D721Med (cell line): ENCODE measurements at regions not wholly inside any gene's neighbourhood (a gene's known extent, or its start where the extent isn't known, plus 50 kb on each side); places are given as distances from the start of the nearest gene placed in this dataset.

Experiments
- DNase-seq: peaks from one replicate; pipeline ENCODE4 v3.0.0; 2011; ENCODE audit warnings: low spot score; ENCODE audit not compliant: insufficient read length
- FAIRE-seq: peaks from 2 replicates; lab custom pipeline; 2011; peaks lifted over from hg19 to GRCh38; lab: Jason Lieb, UNC
- TF ChIP-seq, protein P1 (sequence below): IDR thresholded peaks from 2 replicates; pipeline ENCODE4 v1.5.1; 2012; ENCODE audit warnings: mild to moderate bottlenecking, control low read depth; ENCODE audit not compliant: insufficient read depth; ENCODE audit errors: missing control alignments

DNA sequence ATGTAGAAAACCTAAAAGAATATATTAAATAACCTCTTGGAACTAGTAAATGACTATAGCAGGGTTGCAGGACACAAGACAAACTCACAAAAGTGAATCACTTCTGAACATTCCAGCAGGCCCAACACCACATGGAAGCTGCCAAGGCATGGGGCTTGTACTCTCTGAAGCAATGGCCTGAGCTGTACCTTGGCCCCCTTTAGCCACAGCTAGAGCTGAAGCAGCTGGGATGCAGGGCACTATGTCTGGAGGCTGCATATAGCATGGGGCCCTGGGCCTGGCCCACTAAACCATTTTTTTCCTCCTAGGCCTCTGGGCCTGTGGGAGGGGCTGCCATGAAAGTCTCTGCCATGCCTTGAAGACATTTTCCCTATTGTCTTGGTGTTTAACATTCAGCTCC lies 1067.3 kb downstream of the LRFN5 start:
- no peak for FAIRE-seq
- no peak for DNase-seq
- TF ChIP-seq, protein P1, sequence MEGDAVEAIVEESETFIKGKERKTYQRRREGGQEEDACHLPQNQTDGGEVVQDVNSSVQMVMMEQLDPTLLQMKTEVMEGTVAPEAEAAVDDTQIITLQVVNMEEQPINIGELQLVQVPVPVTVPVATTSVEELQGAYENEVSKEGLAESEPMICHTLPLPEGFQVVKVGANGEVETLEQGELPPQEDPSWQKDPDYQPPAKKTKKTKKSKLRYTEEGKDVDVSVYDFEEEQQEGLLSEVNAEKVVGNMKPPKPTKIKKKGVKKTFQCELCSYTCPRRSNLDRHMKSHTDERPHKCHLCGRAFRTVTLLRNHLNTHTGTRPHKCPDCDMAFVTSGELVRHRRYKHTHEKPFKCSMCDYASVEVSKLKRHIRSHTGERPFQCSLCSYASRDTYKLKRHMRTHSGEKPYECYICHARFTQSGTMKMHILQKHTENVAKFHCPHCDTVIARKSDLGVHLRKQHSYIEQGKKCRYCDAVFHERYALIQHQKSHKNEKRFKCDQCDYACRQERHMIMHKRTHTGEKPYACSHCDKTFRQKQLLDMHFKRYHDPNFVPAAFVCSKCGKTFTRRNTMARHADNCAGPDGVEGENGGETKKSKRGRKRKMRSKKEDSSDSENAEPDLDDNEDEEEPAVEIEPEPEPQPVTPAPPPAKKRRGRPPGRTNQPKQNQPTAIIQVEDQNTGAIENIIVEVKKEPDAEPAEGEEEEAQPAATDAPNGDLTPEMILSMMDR = no peak

DNA sequence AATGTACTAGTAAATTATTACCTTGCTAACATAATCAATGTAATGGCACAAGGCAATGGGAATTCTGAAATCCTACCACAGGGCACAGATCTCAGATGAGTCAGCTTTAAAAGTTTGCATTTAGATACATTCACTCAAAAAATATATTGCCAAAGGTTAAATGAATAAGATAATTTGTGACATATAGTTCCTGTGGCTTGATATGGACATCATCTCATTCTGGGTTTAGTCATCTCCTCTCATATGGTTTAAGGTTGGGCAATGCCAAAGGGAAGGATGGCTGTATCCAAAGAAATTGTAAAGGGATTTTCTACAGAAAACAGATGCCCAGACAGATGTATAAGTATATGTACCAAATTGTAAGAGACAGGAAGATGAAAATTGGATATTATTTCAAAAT lies 1065.0 kb downstream of the LRFN5 start:
- TF ChIP-seq, protein P1 = no peak
- FAIRE-seq (no peak), DNase-seq (no peak)

DNA sequence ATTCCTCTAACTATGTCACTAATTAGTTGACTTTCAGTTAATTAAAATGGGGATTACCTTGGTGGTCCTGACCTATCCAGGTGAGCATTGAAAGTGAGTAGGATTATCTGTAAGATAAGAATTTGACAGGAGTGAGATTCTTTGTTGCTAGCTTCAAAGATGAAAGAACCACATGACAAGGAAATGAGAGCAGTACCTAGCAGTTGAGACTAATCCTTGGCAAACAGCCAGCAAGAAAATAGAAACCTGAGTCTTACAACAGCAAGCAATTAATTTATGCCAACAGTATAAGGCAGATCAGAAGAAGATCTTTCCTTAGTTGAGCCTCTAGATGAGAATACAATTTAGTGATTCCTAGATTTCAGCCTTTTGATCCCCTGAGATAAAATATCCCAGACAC lies 1058.4 kb downstream of the LRFN5 start:
- DNase-seq = no peak
- peak; percentile 38 for FAIRE-seq

DNA sequence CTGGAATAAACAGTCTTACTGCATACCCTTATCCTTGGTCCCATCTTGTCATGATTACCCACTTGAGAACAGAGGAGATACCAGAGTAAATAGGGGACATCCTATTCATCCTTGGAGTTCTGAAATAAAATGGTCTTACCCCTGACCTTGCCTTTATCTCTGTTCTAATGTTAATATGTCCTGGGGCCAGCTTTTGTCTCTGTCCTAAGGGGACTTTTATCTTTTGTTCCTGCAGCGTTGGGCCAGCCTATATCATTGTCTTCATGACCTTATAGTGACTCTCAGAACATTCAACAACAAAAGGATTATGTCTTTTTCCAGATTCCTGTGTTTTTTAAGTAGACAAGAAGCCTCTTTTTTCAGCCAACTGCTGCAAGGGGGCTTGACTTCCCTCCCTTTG lies 1057.5 kb downstream of the LRFN5 start:
- TF ChIP-seq, protein P1 = no peak
- FAIRE-seq = no peak

More for the DNA sequence above, 1058.4 kb downstream of the LRFN5 start:
- TF ChIP-seq, protein P1 = no peak

DNA sequence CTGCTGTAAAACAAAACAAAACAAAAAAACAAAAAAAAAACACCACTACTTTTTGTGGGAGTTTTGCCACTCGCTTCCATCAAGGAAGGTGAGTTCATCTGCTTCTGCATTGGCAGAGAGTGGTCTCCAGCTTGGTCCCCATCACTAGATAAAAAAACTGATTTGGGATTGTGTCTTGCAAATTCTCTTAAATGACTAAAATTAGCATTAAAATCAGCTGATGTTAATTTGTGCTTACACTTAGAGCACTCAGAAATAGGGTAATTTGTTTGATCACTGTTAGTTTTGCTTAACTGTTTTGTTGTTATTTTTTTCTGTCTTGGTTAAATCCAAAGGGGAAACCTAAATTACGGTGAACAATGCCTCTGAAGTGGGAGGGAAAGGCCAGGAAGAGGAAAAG lies 1048.0 kb downstream of the LRFN5 start:
- FAIRE-seq (no peak), DNase-seq (no peak)
- TF ChIP-seq, protein P1 = no peak

More for the DNA sequence above, 1057.5 kb downstream of the LRFN5 start:
- no peak for DNase-seq

DNA sequence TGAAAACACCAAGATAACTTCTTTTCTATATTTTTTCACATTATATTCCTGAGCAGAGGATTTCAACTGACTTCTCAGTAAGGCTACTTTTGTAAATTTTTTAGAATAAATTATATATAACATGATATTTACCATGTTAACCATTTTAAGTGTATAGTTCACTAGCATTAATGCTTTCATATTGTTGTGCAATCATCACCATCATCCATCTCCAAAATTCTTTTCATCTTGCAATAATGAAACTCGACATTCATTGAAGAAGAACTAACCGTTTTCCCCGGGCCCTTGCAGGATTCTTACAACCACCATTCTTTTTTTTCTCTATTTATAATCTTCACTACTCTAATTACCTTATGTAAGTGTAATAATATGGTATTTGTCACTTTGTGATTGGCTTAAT lies 1036.1 kb downstream of the LRFN5 start:
- TF ChIP-seq, protein P1 = no peak
- no peak for DNase-seq
- no peak for FAIRE-seq

DNA sequence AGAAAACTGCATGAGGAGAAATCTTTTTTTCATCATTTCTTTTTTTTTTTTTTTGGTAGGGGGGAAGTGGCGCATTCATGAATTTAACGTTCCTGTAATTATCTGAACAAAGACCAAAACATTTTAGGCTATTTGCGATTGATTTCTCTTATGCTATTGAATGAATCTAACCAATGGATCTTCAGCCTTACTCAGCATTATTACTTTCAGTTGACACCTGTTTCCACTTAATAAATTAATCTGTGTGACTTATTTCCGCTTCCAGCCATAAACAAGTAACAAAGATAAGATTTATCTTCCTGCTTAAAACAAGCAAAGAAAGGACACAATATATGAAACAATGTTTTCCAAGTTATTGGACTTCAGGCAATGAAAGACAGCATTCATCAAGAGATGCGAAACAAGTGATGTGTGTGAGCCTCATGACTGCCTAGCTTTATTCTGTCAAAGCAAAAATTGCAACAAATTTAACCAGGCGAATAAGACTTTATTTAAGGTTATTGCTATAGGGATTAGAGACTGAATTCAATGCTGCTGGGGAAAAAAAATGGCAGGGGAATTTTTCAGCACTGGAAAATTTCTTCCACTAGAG lies 1026.9 kb downstream of the LRFN5 start:
- TF ChIP-seq, protein P1 = no peak
- DNase-seq = no peak
- FAIRE-seq = no peak
